ENCODE measurements at regions not wholly inside any gene's neighbourhood (a gene's known extent, or its start where the extent isn't known, plus 50 kb on each side); places are given as distances from the start of the nearest gene placed in this dataset.

- intact Hi-C loops (cut with DNase I; ENCODE audit: low total_unique reads): no loop called here
Measured at GRCh38 chr16:85537331-85537788, 75.8 kb upstream of the GSE1 start.

GRCh38 chr16:85537795-85538401 is 75.2 kb upstream of the GSE1 start:
- intact Hi-C loops (cut with DNase I; ENCODE audit: low total_unique reads): no loop called here
- Histone ChIP-seq H3K27me3 (no peaks in the 10 kb centered on the region), H3K9me3 (no peaks in the 10 kb centered on the region), H3K27ac (no peak overlapping the region), H3K4me3 (no peak overlapping the region), H3K36me3 (ENCODE audit: low read depth, missing control alignments) (no peaks in the 10 kb centered on the region), H3K4me1 (peaks cover 26% of the 10 kb centered on the region)
- no peak for DNase-seq
- TF ChIP-seq CTCF (IDR thresholded peaks at IDR 0.05): no peak
- TF ChIP-seq POLR2A (IDR thresholded peaks at IDR 0.05): no peak
- WGBS, 2 donors: 73 to 83% methylated on average over 15 to 17 of the region's 17 CpGs

More at GRCh38 chr16:85537331-85537788, 75.8 kb upstream of the GSE1 start:
- no peak overlapping the region for H3K27ac ChIP-seq
- peaks cover 25% of the 10 kb centered on the region for H3K4me1 ChIP-seq
- no peak for DNase-seq
- H3K9me3 ChIP-seq: no peaks in the 10 kb centered on the region
- no peaks in the 10 kb centered on the region for H3K36me3 ChIP-seq (ENCODE audit: low read depth, missing control alignments)
- no peaks in the 10 kb centered on the region for H3K27me3 ChIP-seq
- 94 to 95% methylated on average over 15 to 16 of the region's 16 CpGs for WGBS, 2 donors
- TF ChIP-seq POLR2A (IDR thresholded peaks at IDR 0.05) (no peak), CTCF (IDR thresholded peaks at IDR 0.05) (no peak)
- no peak overlapping the region for H3K4me3 ChIP-seq

GRCh38 chr16:85539084-85539483 is 74.0 kb upstream of the GSE1 start:
- no peak for TF ChIP-seq POLR2A (IDR thresholded peaks at IDR 0.05)
- TF ChIP-seq CTCF (IDR thresholded peaks at IDR 0.05): no peak
- no peaks in the 10 kb centered on the region for H3K36me3 ChIP-seq (ENCODE audit: low read depth, missing control alignments)
- WGBS, 2 donors: 92 to 97% methylated on average over 7 of the region's 7 CpGs

GRCh38 chr16:85539629-85540291 is 73.4 kb upstream of the GSE1 start:
- H3K4me1 ChIP-seq: peaks cover 26% of the 10 kb centered on the region
- H3K27ac ChIP-seq: no peak overlapping the region
- intact Hi-C loops (cut with DNase I; ENCODE audit: low total_unique reads): no loop called here

More at GRCh38 chr16:85539084-85539483, 74.0 kb upstream of the GSE1 start:
- H3K4me1 ChIP-seq: peaks cover 26% of the 10 kb centered on the region
- intact Hi-C loops (cut with DNase I; ENCODE audit: low total_unique reads): no loop called here
- no peak for DNase-seq
- no peaks in the 10 kb centered on the region for H3K27me3 ChIP-seq
- H3K27ac ChIP-seq: no peak overlapping the region
- H3K9me3 ChIP-seq: no peaks in the 10 kb centered on the region
- no peak overlapping the region for H3K4me3 ChIP-seq

More at GRCh38 chr16:85539629-85540291, 73.4 kb upstream of the GSE1 start:
- H3K4me3 ChIP-seq: no peak overlapping the region
- TF ChIP-seq POLR2A (IDR thresholded peaks at IDR 0.05): no peak
- no peak for TF ChIP-seq CTCF (IDR thresholded peaks at IDR 0.05)
- H3K9me3 ChIP-seq: no peaks in the 10 kb centered on the region
- DNase-seq: no peak
- H3K27me3 ChIP-seq: no peaks in the 10 kb centered on the region
- WGBS, 2 donors: 86 to 87% methylated on average over 12 of the region's 12 CpGs
- no peaks in the 10 kb centered on the region for H3K36me3 ChIP-seq (ENCODE audit: low read depth, missing control alignments)
